ENCODE measurements at regions not wholly inside any gene's neighbourhood (a gene's known extent, or its start where the extent isn't known, plus 50 kb on each side); places are given as distances from the start of the nearest gene placed in this dataset.

DNA sequence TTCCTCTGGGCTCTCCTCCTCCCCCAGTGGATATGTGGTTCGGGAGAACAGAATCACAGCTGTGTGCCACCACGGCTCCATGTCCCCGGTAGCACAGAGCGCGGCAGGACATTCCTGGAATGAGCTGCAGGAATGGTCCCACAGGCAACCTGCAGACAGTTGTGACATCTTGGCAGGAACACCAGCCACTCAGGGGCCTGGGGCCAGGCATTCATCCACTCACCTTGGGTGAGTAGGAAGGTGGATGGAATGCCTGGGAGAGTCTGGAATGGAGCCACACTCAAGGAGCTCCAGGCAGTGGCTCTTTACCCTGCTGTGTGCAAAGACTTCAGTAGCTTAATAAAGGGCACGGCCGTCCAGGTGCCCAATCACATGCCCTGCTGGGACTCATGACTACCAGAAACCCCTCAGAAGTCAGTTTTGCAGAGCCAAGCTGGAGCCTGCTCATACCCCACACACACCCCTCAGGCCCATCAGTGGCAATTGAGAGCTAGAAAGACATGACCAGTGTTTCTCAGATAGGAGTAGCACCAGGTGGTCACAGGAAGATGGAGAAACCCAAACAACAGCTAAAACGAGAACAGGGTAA is 117.3 kb upstream of the PRR20G start:
- Histone ChIP-seq H2BK15ac (ENCODE audit: low read depth, low read length) (no peak overlapping the region), H2BK5ac (ENCODE audit: insufficient read length, low read length) (no peak overlapping the region), H3K9me3 (ENCODE audit: control insufficient read depth, low read depth, low read length) (no peaks in the 10 kb centered on the region), H3K18ac (ENCODE audit: insufficient read length, low read depth, low read length) (no peak overlapping the region), H3K79me1 (ENCODE audit: insufficient read depth, low read depth, low read length, poor library complexity, severe bottlenecking) (no peaks in the 10 kb centered on the region), H4K91ac (ENCODE audit: insufficient read length, low read depth, low read length) (no peak overlapping the region), H3K27me3 (ENCODE audit: insufficient read depth, low read length) (no peaks in the 10 kb centered on the region), H3T11ph (ENCODE audit: low read length) (no peak overlapping the region), H3K79me2 (ENCODE audit: insufficient read depth, low read length) (no peaks in the 10 kb centered on the region), H3K23ac (ENCODE audit: insufficient read length, low read depth, low read length) (no peak overlapping the region), H3K9ac (ENCODE audit: extremely low read depth, insufficient read length, low read length) (no peak overlapping the region), H3K56ac (ENCODE audit: insufficient read length, low read depth, low read length) (no peak overlapping the region), H2BK120ac (ENCODE audit: low read depth, low read length, poor library complexity, severe bottlenecking) (no peak overlapping the region), H4K5ac (ENCODE audit: insufficient read length, low read depth, low read length) (no peak overlapping the region), H3K23me2 (ENCODE audit: insufficient read length, low read depth, low read length, poor library complexity, severe bottlenecking) (no peaks in the 10 kb centered on the region), H4K20me1 (ENCODE audit: control insufficient read depth, insufficient read depth, insufficient read length) (no peaks in the 10 kb centered on the region), H3K27ac (ENCODE audit: insufficient read length, low read depth, low read length) (no peak overlapping the region), H3K4ac (ENCODE audit: low read depth, low read length) (no peak overlapping the region), H2AK5ac (ENCODE audit: insufficient read length, low read length) (no peak overlapping the region), H3K14ac (ENCODE audit: insufficient read depth, low read length) (no peak overlapping the region), H3K4me1 (ENCODE audit: insufficient read depth, low read length) (no peaks in the 10 kb centered on the region), H4K8ac (replicated peaks; ENCODE audit: insufficient read length, low read depth, low read length) (no peak overlapping the region), H2AFZ (ENCODE audit: low read length) (no peak overlapping the region), H2BK12ac (ENCODE audit: insufficient read length, low read depth, low read length) (no peak overlapping the region), H3K4me2 (ENCODE audit: insufficient read depth, insufficient read length, low read length) (no peak overlapping the region), H2BK20ac (ENCODE audit: low read depth, low read length, poor library complexity, severe bottlenecking) (no peak overlapping the region)
- H3K4me1 Mint-ChIP-seq, result peaks cover 30 to 45% of the 10 kb centered on the region in 2 experiments
- WGBS (ENCODE audit: extremely low coverage, insufficient read length, low lambda C conversion rate), result no CpG with 5 or more reads among the region's 8 CpGs
- DNase-seq, result peak; percentile 21
- peaks cover 18% of the 10 kb centered on the region for H3K27me3 Mint-ChIP-seq (ENCODE audit: low read depth)
- H3K4me3 Mint-ChIP-seq, result no peak overlapping the region; a peak in 1 of 5 replicates
- no peaks in the 10 kb centered on the region for H3K36me3 Mint-ChIP-seq (ENCODE audit: insufficient read depth in 1 of 3, low read depth in 3 of 3)
- peaks cover 3% of the 10 kb centered on the region in 2 experiments; a peak in 1 of 5 replicates for H3K9me3 Mint-ChIP-seq
- H3K27ac Mint-ChIP-seq, result no peak overlapping the region
- no peak for TF ChIP-seq CTCF (conservative IDR thresholded peaks at IDR 0.05)
